HAP-1 (cell line): ENCODE measurements at regions not wholly inside any gene's neighbourhood (a gene's known extent, or its start where the extent isn't known, plus 50 kb on each side); places are given as distances from the start of the nearest gene placed in this dataset.

Experiments used
- DNase-seq, 2 experiments: peaks; one replicate each; pipeline ENCODE4 v3.0.0-alpha.2; 2016 to 2020; ENCODE audit warnings: low spot score in 2 of 2
- H3K27me3 ChIP-seq: fragments of 250-450 bp; sonication (Bioruptor Pico); 2 replicates; pipeline ENCODE4 v1.5.1; 2020; ENCODE audit warnings: low read depth, mild to moderate bottlenecking, moderate library complexity
- H3K36me3 ChIP-seq: fragments of 250-450 bp; sonication (Bioruptor Pico); replicated peaks from 2 replicates; pipeline ENCODE4 v1.5.1; 2020; ENCODE audit warnings: mild to moderate bottlenecking
- H3K4me1 ChIP-seq: fragments of 250-450 bp; sonication (Bioruptor Pico); 2 replicates; pipeline ENCODE4 v1.5.1; 2020; ENCODE audit warnings: mild to moderate bottlenecking
- H3K4me3 ChIP-seq: fragments of 250-450 bp; sonication (Bioruptor Pico); 2 replicates; pipeline ENCODE4 v1.5.1; 2020; ENCODE audit warnings: mild to moderate bottlenecking, moderate library complexity
- H3K9me3 ChIP-seq: fragments of 250-450 bp; sonication (Bioruptor Pico); 2 replicates; pipeline ENCODE4 v1.5.1; 2020; ENCODE audit warnings: mild to moderate bottlenecking, moderate library complexity
- in situ Hi-C: fragments of 300-500 bp; cut with MboI; formaldehyde crosslinking; loops from 3 replicates; pipeline ENCODE4 v1.14.3; 2020; ENCODE audit warnings: low sequenced_read_pairs, inconsistent platforms, mixed read lengths

DNA sequence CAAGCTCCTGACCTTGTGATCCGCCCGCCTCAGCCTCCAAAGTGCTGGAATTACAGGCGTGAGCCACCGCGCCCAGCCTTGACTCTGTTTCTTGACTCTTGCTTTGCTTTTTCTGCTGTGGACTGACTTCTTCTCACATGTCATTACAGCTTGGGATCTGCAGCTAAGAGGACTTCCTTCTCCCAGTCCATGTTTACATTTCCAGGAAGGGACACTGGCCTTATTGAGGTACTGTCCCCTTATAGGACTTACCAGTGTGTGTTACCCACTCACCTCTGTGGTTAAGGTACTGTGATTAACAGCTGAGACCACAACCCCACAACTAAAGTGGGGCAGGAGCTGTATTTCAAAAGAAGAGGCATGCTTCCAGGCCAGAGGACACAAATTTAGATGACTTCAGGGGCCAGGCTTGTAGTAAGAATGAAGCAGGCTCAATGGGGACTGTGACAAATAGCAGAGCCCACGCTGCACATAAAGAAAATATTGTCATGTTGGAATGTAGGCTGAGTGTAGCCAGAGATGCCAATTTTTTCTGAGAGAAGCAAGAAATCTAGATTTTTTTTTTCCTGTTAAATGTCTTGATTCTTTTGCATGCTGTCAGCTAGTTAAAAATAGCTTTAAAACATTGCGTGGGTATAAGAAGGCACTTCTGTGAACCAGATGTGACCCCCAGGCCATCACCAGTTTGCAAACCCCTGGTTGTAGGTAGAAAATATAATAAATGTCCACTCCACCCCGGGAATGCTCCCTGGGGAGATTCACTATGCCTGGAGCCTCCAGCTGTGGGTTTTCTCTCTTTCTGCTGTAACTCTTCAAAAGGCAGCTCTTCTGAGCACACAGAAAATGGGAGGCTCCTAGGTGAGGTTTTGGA is 75.0 kb downstream of the PTPDC1 start:
- H3K9me3 ChIP-seq, result no peaks in the 10 kb centered on the region
- H3K4me3 ChIP-seq, result no peak overlapping the region
- no peaks in the 10 kb centered on the region for H3K36me3 ChIP-seq
- DNase-seq, result no peak
- peaks cover 7% of the 10 kb centered on the region; the same call in 1 of the 2 replicates for H3K4me1 ChIP-seq
- no peaks in the 10 kb centered on the region for H3K27me3 ChIP-seq
- in situ Hi-C loops, result no loop called here

DNA sequence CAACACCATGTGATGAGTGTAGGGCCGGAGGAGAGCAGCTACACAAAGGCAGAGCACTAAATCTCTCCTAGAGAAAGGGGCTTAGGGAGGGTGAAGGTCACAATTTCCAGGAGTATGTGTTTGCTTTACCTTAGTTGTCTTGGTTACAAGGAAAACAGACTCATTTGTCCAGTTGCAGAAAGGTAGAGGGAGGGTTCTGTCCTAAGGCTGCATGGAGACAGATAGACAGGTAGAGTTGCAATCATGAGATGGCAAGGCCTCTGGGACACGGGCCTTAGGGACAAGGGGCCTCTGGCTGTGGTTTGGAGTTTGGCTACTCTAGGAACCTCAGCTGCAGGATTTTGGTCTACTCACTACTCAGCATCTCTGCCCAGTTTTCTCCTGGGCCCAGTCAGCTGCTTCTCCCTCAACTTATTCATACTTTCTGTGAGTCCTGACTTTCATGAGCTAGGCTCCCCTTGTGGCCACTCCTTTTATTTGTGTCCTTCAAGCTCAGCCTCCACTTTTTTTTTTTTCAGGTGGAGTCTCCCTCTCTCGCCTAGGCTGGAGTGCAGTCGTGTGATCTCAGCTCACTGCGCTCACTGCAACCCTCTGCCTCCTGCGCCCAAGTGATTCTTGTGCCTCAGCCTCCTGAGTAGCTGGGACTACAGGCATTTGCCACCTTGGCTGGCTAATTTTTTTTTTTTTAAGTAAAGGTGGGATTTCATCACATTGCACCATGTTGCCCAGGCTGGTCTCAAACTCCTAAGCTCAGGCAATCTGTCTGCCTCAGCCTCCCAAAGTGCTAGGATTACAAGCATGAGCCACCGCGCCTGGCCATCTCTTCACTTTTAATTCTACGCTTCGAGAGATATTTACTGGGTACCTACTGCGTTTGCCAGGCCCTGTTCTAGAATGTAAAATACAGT is 76.6 kb downstream of the PTPDC1 start:
- no peaks in the 10 kb centered on the region for H3K27me3 ChIP-seq
- no peak overlapping the region for H3K4me3 ChIP-seq
- no peak for DNase-seq
- H3K9me3 ChIP-seq, result no peaks in the 10 kb centered on the region
- H3K36me3 ChIP-seq, result no peaks in the 10 kb centered on the region
- in situ Hi-C loops, result no loop called here
- H3K4me1 ChIP-seq, result peaks cover 13% of the 10 kb centered on the region

DNA sequence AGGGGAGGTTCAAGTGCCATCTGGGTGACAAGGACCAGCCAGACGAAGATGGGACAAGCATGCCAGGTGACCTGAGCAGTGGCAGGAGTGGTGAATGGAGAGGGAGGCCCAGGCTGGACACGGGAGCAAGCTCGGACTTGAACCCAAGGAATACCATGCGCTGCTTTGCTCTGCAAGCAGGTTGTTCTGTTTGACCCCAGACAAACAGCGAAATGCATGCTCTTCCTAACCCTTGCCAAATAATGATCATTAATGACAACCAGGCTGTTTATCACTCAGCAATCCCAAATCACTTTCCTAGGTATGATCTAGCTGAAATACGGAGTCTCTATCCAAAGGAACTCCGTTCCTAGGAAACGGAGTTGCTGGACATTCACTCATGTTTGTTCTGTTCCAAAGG is 77.4 kb downstream of the PTPDC1 start:
- H3K4me3 ChIP-seq, result no peak overlapping the region
- in situ Hi-C loops, result no loop called here
- no peaks in the 10 kb centered on the region for H3K27me3 ChIP-seq
- no peaks in the 10 kb centered on the region for H3K9me3 ChIP-seq
- peaks cover 12% of the 10 kb centered on the region for H3K4me1 ChIP-seq
- peaks cover 3% of the 10 kb centered on the region; the same call in 1 of the 2 replicates for H3K36me3 ChIP-seq
- DNase-seq, result no peak

DNA sequence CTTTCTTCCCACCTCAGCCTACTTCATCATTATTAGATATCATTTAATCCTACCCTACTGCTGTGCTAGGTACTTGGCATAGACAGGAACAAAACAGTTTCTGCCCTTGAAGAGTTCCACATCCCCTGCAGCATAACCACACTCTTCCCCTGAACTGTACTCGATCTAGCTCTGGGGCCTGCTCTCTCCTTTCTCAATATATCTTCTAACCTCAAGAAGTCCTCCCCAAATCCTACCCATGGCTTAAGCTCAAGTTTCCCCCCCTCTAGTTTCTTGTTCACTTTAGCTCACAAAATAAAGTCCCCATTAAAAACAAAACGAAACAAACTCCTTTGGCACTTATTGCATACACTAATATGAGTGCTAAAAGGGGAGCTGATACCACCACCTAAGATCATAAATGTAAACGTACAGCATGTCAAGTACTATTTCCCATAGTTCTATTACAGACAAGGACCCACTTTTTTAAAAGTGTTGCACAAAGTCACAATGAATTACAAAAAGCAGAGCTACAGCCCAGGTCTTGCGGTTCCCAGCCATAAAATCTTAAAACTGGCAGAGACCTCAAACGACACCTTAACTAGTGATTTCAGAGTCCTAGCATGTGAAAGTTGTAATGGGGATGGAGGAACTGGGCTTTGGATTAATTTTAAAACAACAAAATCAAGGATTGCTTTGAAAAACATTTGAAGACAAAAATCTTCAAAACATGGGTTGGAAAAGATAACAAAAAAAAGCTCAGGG is 80.7 kb downstream of the PTPDC1 start:
- in situ Hi-C loops, result no loop called here
- DNase-seq, result no peak
- Histone ChIP-seq H3K36me3 (peaks cover 11% of the 10 kb centered on the region; the same call in 1 of the 2 replicates), H3K9me3 (no peaks in the 10 kb centered on the region), H3K4me3 (no peak overlapping the region; the same call in 1 of the 2 replicates), H3K4me1 (peaks cover 19% of the 10 kb centered on the region), H3K27me3 (no peaks in the 10 kb centered on the region)

DNA sequence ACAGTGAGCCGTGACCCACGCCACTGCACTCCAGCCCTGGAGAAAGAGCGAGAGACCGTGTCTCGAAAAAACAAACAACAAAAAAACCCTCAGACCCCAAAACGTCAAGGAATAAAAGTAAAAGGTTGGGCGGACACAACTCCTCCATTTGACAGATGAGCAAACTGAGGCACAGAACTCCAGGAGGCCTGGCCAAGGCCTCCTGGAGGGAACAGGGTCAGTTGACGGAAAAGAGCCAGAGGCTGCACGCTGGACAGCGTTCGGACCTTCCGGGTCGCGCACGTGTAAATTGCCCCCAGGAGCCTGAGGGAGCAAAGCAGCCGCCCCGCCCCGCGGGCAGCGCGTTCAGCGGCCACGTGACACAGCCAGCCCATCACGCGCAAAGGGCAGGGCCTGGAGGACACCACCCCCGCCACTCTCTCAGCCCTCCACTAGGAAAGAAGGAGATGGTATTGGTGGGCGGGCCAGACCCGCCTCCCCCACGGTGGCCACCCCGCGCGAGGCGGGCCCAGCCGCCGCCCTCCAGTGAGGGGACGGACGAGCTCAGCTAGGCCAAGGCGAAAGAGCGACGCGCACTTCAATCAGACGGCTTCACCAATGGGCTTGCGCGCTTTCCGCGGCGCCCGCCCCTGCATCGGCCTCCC is 81.5 kb downstream of the PTPDC1 start:
- Histone ChIP-seq H3K27me3 (no peaks in the 10 kb centered on the region), H3K9me3 (no peaks in the 10 kb centered on the region), H3K4me1 (peaks cover 24% of the 10 kb centered on the region), H3K4me3 (peak overlapping the region; percentile 60), H3K36me3 (peaks cover 11% of the 10 kb centered on the region; the same call in 1 of the 2 replicates)
- DNase-seq, result peak; percentile 96 to 98
- in situ Hi-C loops, result no loop called here

DNA sequence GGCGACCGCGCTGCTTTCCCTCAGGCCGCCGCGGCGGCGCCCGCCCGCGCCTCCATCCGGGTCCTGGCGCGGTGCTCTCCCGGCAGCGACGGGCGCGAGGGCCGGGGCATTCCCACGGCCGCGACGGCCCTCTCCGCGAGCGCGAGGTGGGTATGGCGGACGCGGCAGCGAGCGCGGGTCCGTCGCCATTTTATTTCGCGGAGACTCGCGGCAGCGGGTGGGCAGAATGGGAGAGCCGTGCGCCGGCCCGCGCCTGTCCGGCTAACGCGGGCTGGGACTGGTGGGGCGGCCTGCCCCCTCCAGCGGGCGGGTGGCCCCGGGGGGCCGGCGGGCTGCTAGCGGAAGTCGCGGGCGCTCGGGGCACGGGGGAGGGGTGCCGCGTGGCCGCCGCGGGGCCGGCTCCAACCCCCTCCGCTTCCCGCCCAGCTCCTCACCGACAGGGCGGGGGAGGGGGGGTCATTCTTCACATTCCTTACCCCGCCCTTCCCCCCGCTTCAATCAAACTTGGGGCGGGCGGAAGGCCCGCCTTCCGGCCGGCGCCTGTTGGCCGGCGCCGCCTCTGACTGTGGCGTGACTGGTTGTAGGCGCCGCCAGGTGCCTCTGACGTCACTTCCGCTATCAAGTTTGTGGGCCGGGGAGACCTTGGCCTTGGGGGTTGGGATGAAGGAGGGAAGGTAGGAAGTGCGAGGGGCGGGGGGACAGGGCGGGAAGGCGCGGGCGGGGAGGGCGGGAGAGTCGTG is 82.1 kb downstream of the PTPDC1 start:
- Histone ChIP-seq H3K27me3 (no peaks in the 10 kb centered on the region), H3K36me3 (peaks cover 11% of the 10 kb centered on the region), H3K4me3 (peak overlapping the region; percentile 60), H3K9me3 (no peaks in the 10 kb centered on the region), H3K4me1 (peaks cover 28% of the 10 kb centered on the region)
- in situ Hi-C loops, result no loop called here
- DNase-seq, result peak; percentile 97 to 98

DNA sequence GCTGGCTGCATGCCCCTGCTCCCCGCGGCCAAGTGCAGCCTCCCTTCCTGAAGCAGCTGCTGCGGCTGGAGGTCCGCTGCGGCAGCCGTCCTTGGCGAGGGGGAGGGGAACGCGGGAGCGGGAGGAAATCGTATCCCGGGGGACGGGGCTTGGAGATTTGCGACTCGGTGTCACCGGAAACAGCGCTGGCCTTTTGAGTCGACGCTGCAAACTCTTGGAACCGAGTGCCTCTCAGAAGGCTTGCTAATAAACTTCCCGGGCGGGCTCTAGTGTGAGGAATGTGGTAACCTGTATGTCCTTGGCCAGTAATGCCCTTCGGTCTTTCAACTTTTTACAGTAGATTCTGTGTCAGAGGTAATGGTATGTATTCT is 82.7 kb downstream of the PTPDC1 start:
- Histone ChIP-seq H3K27me3 (no peaks in the 10 kb centered on the region), H3K4me3 (peak overlapping the region; percentile 60), H3K4me1 (peaks cover 28% of the 10 kb centered on the region), H3K36me3 (peaks cover 11% of the 10 kb centered on the region), H3K9me3 (no peaks in the 10 kb centered on the region)
- in situ Hi-C loops, result no loop called here
- DNase-seq, result no peak

DNA sequence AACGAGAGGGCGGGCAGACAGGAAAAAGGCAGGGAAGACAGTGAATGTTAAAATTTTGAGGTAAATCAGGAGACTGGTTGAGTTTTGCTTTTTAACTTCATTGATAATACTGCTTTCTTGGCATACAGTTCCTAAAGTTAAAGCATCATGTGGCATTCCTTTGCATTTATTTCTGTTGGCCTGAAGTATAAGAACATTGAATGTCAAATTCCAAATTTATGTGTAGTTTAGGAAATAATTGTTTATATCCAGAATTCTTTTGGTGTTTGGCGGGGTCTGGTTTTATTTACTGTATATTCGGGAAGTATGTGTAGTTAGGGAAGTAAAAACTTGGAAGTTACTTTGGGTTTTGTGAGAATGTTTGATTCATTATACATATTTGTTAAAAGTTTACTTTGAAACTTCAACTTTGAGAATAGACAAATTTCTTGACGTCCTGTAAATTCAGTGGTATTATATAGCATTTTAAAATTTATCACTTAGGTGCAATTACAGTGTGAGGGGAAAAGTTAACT is 83.2 kb downstream of the PTPDC1 start:
- H3K27me3 ChIP-seq, result no peaks in the 10 kb centered on the region
- H3K4me1 ChIP-seq, result peaks cover 29% of the 10 kb centered on the region
- peak in 1 of 2 experiments; percentile 16 for DNase-seq
- H3K36me3 ChIP-seq, result peaks cover 13% of the 10 kb centered on the region
- H3K9me3 ChIP-seq, result no peaks in the 10 kb centered on the region
- in situ Hi-C loops, result no loop called here
- H3K4me3 ChIP-seq, result peak overlapping the region; percentile 60

DNA sequence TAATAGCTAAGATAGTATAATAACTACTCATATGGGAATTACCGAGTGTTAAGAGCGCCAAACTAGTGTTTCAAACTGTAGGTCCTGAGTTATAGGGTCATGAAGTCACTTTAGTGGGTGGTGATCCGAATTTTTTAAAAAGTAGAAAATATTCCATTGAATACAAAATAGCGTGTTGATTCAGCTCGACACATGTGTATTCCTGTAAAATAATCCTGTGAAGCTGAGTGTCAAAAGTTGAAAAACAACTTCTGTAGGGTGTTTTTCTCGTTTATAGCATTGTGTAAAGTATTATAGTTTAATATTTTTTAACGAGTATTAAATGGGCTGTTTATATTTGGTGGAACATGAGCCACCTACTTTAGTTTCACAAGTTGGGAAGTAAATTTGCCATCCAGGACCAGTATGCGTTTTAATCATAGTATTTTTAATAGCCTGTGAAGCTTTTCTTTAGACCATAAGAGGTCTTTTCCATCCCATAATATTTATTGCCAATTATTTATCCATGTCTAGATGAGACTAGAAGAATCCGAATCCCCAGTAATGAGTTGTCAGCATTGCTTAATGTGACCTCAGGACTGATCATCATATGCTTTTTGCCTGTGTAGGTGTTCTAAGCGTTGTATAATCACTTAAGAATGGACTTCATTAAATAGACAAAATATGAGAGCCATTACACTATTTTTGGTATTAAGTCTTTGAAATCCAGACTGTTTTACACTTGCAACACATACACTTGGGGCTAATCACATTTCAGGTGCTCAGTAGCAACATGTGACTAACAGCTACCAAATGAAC is 84.1 kb downstream of the PTPDC1 start:
- in situ Hi-C loops, result no loop called here
- peaks cover 20% of the 10 kb centered on the region for H3K36me3 ChIP-seq
- no peaks in the 10 kb centered on the region for H3K9me3 ChIP-seq
- peaks cover 31% of the 10 kb centered on the region for H3K4me1 ChIP-seq
- H3K27me3 ChIP-seq, result no peaks in the 10 kb centered on the region
- no peak for DNase-seq
- peak overlapping the region; percentile 60 for H3K4me3 ChIP-seq

DNA sequence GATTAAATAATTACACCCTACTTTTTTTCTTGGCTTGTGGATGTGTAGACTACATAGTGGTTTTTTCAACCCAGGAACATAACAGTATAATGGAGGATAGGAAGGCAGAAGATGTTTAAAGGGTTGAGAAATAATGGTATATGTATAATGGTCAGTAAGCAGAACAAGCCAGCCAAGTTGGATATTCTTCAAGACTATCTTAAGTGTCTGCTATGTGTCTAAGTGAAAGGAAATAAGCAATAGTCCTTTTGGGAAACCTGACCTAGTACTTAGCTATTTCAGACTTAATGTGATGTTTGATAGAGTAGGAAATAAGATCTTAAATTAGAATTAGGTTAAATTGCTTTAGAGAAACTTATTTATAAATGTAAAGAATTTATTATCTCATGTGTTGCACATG is 85.7 kb downstream of the PTPDC1 start:
- in situ Hi-C loops, result no loop called here

DNA sequence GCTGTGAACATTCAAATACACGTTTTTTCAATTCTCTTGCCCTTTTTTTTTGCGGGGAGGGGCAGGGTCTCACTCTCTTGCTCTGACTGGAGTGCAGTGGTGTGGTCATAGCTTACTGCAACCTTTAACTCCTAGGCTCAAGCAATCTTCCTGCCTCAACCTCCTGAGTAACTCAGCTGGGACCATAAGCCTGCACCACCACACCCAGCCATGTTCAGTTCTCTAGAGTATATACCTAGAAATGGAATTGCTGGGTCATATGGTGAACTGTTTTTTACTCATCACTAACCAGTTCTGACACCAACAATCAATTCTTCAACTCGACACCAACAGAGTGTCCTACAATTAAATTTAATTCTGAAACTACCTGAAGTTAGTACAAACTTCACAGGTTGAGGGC is 85.5 kb upstream of the ZNF169 start:
- in situ Hi-C loops, result no loop called here
- no peak for DNase-seq
- H3K27me3 ChIP-seq, result no peaks in the 10 kb centered on the region
- H3K36me3 ChIP-seq, result peaks cover 60% of the 10 kb centered on the region
- peaks cover 23% of the 10 kb centered on the region for H3K4me1 ChIP-seq
- no peak overlapping the region for H3K4me3 ChIP-seq
- no peaks in the 10 kb centered on the region for H3K9me3 ChIP-seq

More for the DNA sequence above, 85.7 kb downstream of the PTPDC1 start:
- no peak for DNase-seq
- Histone ChIP-seq H3K36me3 (peaks cover 35% of the 10 kb centered on the region), H3K4me1 (peaks cover 31% of the 10 kb centered on the region), H3K4me3 (no peak overlapping the region), H3K9me3 (no peaks in the 10 kb centered on the region), H3K27me3 (no peaks in the 10 kb centered on the region)

DNA sequence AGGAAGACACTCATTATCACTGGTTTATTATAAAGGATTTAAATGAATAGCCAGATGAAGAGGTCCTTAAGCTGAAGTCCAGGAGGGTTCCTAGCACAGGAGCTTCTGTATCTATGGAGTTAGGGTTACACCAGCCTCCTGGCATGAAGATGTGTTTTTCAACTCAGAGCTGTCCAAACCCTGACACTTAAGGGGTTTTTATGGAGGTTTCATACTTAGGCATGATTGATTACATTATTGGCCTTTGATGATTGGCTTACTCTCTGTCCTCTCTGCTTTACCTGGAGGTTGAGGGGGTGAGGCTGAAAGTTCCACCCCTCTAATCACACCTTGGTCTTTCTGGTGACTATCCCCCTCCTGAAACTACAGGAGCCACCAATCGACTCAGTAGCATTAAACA is 84.9 kb upstream of the ZNF169 start:
- Histone ChIP-seq H3K27me3 (no peaks in the 10 kb centered on the region), H3K4me1 (peaks cover 20% of the 10 kb centered on the region), H3K4me3 (no peak overlapping the region), H3K36me3 (peaks cover 62% of the 10 kb centered on the region), H3K9me3 (no peaks in the 10 kb centered on the region)
- in situ Hi-C loops, result no loop called here
- no peak for DNase-seq
